HG03432 (cell line): ENCODE measurements at regions not wholly inside any gene's neighbourhood (a gene's known extent, or its start where the extent isn't known, plus 50 kb on each side); places are given as distances from the start of the nearest gene placed in this dataset.
"Not testable (repeated sequence)": the region's sequence is repeated elsewhere in the genome, so short reads cannot be mapped to it uniquely, and the experiment has no call there.

ENCODE experiments used
- ATAC-seq: cut with Tn5 transposase; IDR thresholded peaks from one replicate; pipeline ENCODE4 v1.9.1; 2021; ENCODE audit warnings: mild to moderate bottlenecking, moderate library complexity; ENCODE audit not compliant: unreplicated experiment

GRCh38 chr1:188641566-188642211 is 1812.9 kb downstream of the PLA2G4A start:
- ATAC-seq, result no peak

- ATAC-seq, result no peak
Measured at GRCh38 chr1:188642704-188643103, 1814.0 kb downstream of the PLA2G4A start.

- ATAC-seq, result no peak
Measured at GRCh38 chr1:188652678-188653077, 1823.9 kb downstream of the PLA2G4A start.

- ATAC-seq, result not testable (repeated sequence)
Measured at GRCh38 chr1:188655966-188656365, 1821.7 kb downstream of the BRINP3 start.

GRCh38 chr1:188660572-188660971 is 1817.1 kb downstream of the BRINP3 start:
- ATAC-seq, result no peak

- no peak for ATAC-seq
Measured at GRCh38 chr1:188665477-188665876, 1812.2 kb downstream of the BRINP3 start.

- peak; percentile 57 for ATAC-seq
Measured at GRCh38 chr1:188668083-188668482, 1809.6 kb downstream of the BRINP3 start.

GRCh38 chr1:188669728-188670382 is 1807.8 kb downstream of the BRINP3 start:
- ATAC-seq, result no peak

- ATAC-seq, result no peak
Measured at GRCh38 chr1:188670837-188671236, 1806.8 kb downstream of the BRINP3 start.

GRCh38 chr1:188672153-188672552 is 1805.5 kb downstream of the BRINP3 start:
- ATAC-seq, result no peak

GRCh38 chr1:188689542-188689941 is 1788.1 kb downstream of the BRINP3 start:
- ATAC-seq, result no peak

GRCh38 chr1:188700116-188700515 is 1777.5 kb downstream of the BRINP3 start:
- no peak for ATAC-seq

GRCh38 chr1:188706742-188707141 is 1770.9 kb downstream of the BRINP3 start:
- ATAC-seq, result no peak

GRCh38 chr1:188708795-188709535 is 1768.7 kb downstream of the BRINP3 start:
- ATAC-seq, result no peak

GRCh38 chr1:188715566-188715965 is 1762.1 kb downstream of the BRINP3 start:
- no peak for ATAC-seq

- no peak for ATAC-seq
Measured at GRCh38 chr1:188719735-188720134, 1757.9 kb downstream of the BRINP3 start.

GRCh38 chr1:188723332-188724020 is 1754.2 kb downstream of the BRINP3 start:
- ATAC-seq, result no peak

- ATAC-seq, result no peak
Measured at GRCh38 chr1:188729039-188729438, 1748.6 kb downstream of the BRINP3 start.

- ATAC-seq, result no peak
Measured at GRCh38 chr1:188735567-188735966, 1742.1 kb downstream of the BRINP3 start.

GRCh38 chr1:188749275-188749674 is 1728.4 kb downstream of the BRINP3 start:
- ATAC-seq, result not testable (repeated sequence)

- ATAC-seq, result not testable (repeated sequence)
Measured at GRCh38 chr1:188752027-188752426, 1725.6 kb downstream of the BRINP3 start.
